BLaER1 treated with 17β-estradiol and CSF1 and Interleukin-3, amounts not matched to agents 10 nM and 100 nM (cell line): ENCODE measurements at regions not wholly inside any gene's neighbourhood (a gene's known extent, or its start where the extent isn't known, plus 50 kb on each side); places are given as distances from the start of the nearest gene placed in this dataset.
A peak's percentile ranks its signal among the peaks of the same experiment; 100 is the strongest.

Experiments
- H3K27ac ChIP-seq, 11 experiments: shearing (Covaris generic); formaldehyde crosslinking; 2 replicates each; pipeline ENCODE4 v1.8.1; 2022
- H3K27me3 ChIP-seq, 11 experiments: shearing (Covaris generic); formaldehyde crosslinking; 2 replicates each; pipeline ENCODE4 v1.8.1; 2022
- H3K36me3 ChIP-seq, 11 experiments: shearing (Covaris generic); formaldehyde crosslinking; 2 replicates each; pipeline ENCODE4 v1.8.1; 2022
- H3K4me1 ChIP-seq, 10 experiments: shearing (Covaris generic); formaldehyde crosslinking; 2 replicates each; pipeline ENCODE4 v1.8.1; 2022
- H3K4me2 ChIP-seq, 11 experiments: shearing (Covaris generic); formaldehyde crosslinking; 2 replicates each; pipeline ENCODE4 v1.8.1; 2022
- H3K4me3 ChIP-seq, 10 experiments: shearing (Covaris generic); formaldehyde crosslinking; 2 replicates each; pipeline ENCODE4 v1.8.1; 2022
- H3K9ac ChIP-seq, 11 experiments: shearing (Covaris generic); formaldehyde crosslinking; 2 replicates each; pipeline ENCODE4 v1.8.1; 2022
- H3K9me3 ChIP-seq, 11 experiments: shearing (Covaris generic); formaldehyde crosslinking; replicated peaks in 1 of 11; 2 replicates each; pipeline ENCODE4 v1.8.1; 2022
- H4K20me1 ChIP-seq, 11 experiments: shearing (Covaris generic); formaldehyde crosslinking; 2 replicates each; pipeline ENCODE4 v1.8.1; 2022
- Cebpa-rat ChIP-seq, 11 experiments: shearing (Covaris generic); IDR thresholded peaks; 2 replicates each; pipeline ENCODE4 v1.8.1; 2022

DNA sequence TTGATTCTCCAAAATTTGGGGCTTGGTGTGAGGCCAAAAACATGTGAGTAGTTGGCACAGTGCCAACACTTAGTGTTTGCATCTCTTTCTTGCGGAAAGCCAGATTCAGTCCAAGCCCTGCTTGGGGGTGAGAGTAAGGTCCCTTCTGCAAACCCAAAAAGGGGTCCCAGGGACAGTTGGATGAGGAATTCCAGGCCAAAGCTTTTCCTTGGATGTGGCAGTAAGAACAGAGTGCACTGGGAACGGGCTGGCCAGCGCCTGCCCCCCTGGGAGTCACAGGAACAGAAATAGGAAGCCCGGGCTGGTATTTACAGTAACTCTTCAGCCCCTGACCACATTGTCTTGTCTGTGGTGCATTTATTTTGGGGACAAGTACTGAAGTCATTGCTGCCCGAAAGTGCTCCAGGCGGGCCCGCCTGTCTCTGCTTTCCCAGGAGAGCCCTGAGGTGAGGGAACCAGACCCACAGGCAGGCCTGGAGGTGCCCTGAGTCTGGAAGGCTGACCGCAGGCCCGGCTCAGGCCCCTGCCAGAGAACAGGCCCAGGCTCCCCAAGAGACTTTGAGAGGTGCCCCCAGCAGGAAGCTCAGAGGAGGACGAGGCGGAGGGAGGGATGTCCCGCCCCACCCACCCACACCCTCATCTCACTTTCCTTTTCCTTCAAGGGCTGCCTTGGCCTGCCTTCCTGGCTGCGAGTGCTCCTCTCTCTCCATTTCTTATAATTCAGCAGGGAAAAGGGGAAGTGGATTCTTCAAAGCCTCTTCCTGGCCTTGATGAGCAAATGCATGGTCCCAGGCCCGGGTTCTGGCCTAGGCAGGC is 218.4 kb downstream of the MAFB start:
- H3K36me3 ChIP-seq = no peaks in the 10 kb centered on the region
- peak overlapping the region; percentile 49 to 94 (median 72) for H3K27ac ChIP-seq
- H3K4me3 ChIP-seq = peak overlapping the region in 6 of 10 experiments; percentile 5 to 45 (median 20); a peak in 6 of 20 replicates
- no peaks in the 10 kb centered on the region for H3K9me3 ChIP-seq
- H3K9ac ChIP-seq = peak overlapping the region; percentile 47 to 85 (median 65); a peak in 20 of 22 replicates
- peak overlapping the region; percentile 73 to 94 (median 88) for H3K4me2 ChIP-seq
- TF ChIP-seq Cebpa-rat (IDR thresholded peaks at IDR 0.05) = no peak
- H4K20me1 ChIP-seq = no peaks in the 10 kb centered on the region
- peaks cover 53 to 90% (median 62%) of the 10 kb centered on the region in 10 experiments for H3K4me1 ChIP-seq
- H3K27me3 ChIP-seq = no peaks in the 10 kb centered on the region

DNA sequence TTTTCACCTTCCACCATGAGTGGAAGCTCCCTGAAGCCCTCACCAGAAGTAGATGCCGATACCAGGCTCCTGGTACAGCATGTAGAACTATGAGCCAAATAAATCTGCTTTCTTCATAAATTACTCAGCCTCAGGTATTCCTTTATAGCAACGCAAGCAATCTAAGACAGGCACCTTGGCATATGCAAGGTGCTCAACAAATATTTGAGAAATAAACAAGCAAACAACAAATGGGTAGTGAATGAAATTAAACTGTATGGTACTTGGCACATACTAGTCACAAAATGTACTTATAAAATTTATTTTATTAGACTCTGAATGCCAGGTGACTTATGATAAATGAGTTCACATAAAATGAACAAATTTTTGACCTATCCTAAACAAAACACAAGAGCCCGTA is 220.3 kb downstream of the MAFB start:
- TF ChIP-seq Cebpa-rat (IDR thresholded peaks at IDR 0.05) = no peak

DNA sequence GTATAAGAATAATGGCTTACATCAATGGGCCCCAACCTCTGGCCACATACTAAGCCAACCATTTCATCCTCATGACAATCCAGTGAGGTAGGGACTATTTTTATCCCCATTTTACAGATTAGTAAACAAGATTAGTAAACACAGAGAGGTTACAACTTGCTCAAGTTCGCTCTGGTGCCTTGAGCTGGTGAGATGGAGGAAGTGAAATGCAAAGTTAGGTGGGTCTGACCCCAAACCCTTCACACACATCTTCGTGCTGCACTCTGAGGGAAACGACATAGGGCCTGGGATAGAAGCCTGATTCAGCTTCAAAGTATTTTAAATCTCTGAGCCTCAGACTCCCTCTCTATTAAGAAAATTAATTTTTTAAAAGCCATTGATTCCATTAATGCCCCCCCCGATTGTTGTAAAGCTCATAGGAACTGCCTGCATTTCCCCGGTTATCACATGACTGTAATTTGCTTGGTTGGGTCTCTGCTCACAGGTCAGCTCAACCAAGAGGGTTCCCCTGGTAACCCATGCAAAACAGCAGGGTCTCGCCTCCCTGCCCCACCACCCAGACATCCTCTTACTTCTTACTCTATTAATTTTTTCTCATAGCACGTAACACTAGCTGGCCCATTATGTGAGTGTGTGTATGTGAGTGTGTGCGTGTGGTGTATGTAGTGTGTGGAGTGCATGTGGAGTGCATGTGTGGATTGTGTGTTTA is 221.2 kb downstream of the MAFB start:
- Histone ChIP-seq H4K20me1 (no peaks in the 10 kb centered on the region), H3K4me1 (peaks cover 53 to 99% (median 64%) of the 10 kb centered on the region in 10 experiments), H3K4me2 (peak overlapping the region; percentile 65 to 85 (median 71)), H3K9me3 (no peaks in the 10 kb centered on the region), H3K9ac (no peak overlapping the region; a peak in 1 of 22 replicates), H3K27me3 (no peaks in the 10 kb centered on the region), H3K36me3 (no peaks in the 10 kb centered on the region), H3K4me3 (no peak overlapping the region), H3K27ac (peak overlapping the region; percentile 44 to 94 (median 60); a peak in 20 of 22 replicates)
- no peak for TF ChIP-seq Cebpa-rat (IDR thresholded peaks at IDR 0.05)

More for the DNA sequence above, 220.3 kb downstream of the MAFB start:
- Histone ChIP-seq H3K4me1 (peaks cover 53 to 99% (median 62%) of the 10 kb centered on the region in 10 experiments), H3K27me3 (no peaks in the 10 kb centered on the region), H3K4me2 (peak overlapping the region in 8 of 11 experiments; percentile 65 to 85 (median 72); a peak in 11 of 22 replicates), H3K36me3 (no peaks in the 10 kb centered on the region), H4K20me1 (no peaks in the 10 kb centered on the region), H3K4me3 (no peak overlapping the region), H3K9ac (no peak overlapping the region), H3K27ac (peak overlapping the region in 4 of 11 experiments; percentile 86 to 94 (median 92); a peak in 7 of 22 replicates), H3K9me3 (no peaks in the 10 kb centered on the region)

DNA sequence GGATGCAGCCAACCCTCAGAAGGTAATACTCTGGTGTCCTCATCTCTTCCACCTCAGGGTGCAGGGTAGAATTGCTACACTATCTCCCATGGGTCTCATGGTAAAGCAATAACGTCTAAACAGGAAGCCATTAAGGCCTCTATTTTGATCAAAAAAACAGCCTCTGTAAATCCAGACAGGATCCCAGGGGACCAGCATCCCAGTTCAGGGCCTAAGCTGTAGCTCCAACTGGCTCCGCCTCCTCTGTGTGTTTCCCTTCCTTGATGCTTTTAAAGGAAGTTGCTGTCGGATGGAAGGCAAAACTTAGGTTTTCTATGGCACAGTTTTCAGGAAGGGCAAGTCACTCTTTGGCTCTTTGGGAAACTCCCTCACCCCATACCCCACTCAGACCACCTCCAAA is 222.0 kb downstream of the MAFB start:
- peak overlapping the region in 1 of 11 experiments; percentile 5; a peak in 4 of 22 replicates for H3K9ac ChIP-seq
- H3K36me3 ChIP-seq = no peaks in the 10 kb centered on the region
- H3K4me1 ChIP-seq = peaks cover 47 to 99% (median 57%) of the 10 kb centered on the region in 10 experiments
- H4K20me1 ChIP-seq = no peaks in the 10 kb centered on the region
- peak overlapping the region; percentile 65 to 85 (median 71) for H3K4me2 ChIP-seq
- peak overlapping the region; percentile 44 to 94 (median 60); a peak in 21 of 22 replicates for H3K27ac ChIP-seq
- H3K4me3 ChIP-seq = 0 out of 20 replicates have a peak overlapping the region, but pooled peaks of 1 of the 10 experiments have one; percentile 5
- TF ChIP-seq Cebpa-rat (IDR thresholded peaks at IDR 0.05) = peak in 5 of 11 experiments; percentile 36 to 85 (median 74); a peak in 8 of 22 replicates
- H3K9me3 ChIP-seq = no peaks in the 10 kb centered on the region
- no peaks in the 10 kb centered on the region for H3K27me3 ChIP-seq

DNA sequence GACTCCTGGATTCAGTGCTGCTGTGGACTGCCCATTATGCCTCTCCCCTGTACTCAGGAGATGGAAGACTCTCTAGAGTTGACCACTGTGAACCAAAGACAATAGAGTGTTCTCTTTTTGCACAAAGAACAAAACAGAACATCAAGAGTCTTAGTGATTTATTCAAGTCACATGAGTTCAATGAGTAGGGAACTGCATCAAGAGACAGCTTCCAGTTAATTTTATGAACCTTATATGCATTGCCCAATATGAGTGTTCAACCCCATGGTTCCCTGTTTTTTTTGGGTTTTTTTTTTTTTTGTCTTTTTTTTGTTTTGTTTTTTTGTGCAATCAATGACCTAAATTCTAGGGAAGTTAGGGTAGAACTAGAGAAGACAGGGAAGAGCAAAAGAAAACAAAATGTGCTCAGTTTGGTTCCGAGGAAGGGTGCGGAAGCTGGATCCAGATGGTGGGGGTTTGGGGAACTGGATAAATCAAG is 224.3 kb downstream of the MAFB start:
- peak in 1 of 11 experiments; percentile 52; a peak in 1 of 22 replicates for TF ChIP-seq Cebpa-rat (IDR thresholded peaks at IDR 0.05)
- Histone ChIP-seq H3K4me2 (peak overlapping the region in 3 of 11 experiments; percentile 19 to 85 (median 71); a peak in 6 of 22 replicates), H4K20me1 (no peaks in the 10 kb centered on the region), H3K27me3 (no peaks in the 10 kb centered on the region), H3K4me1 (peaks cover 25 to 88% (median 34%) of the 10 kb centered on the region in 10 experiments), H3K27ac (peak overlapping the region in 3 of 11 experiments; percentile 39 to 93 (median 88); a peak in 6 of 22 replicates), H3K4me3 (no peak overlapping the region), H3K9me3 (peaks cover 0 to under 1% (median 0%) of the 10 kb centered on the region in 11 experiments; a peak in 1 of 22 replicates), H3K9ac (peak overlapping the region in 2 of 11 experiments; percentile 65 to 74; a peak in 4 of 22 replicates), H3K36me3 (no peaks in the 10 kb centered on the region)

DNA sequence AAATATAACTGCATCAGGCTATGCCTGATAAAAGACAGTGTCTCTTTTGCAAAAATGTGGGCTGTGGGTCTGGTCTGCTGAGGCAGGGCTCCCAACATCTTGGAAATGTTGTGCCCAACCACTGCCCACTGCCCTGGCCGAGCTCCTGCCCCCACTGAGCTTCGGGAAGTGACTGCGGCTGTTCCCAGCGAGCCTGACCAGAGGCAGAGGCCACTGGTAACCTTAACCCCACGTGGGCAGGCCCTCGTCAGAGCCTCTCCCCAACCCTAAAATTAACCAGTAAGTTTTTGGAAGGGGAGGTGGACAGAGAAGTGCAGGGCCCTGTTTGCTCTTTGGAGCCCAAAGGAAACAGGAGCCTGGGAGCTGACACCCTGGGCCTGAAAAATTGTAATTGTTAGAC is 225.9 kb downstream of the MAFB start:
- Histone ChIP-seq H3K9ac (peak overlapping the region in 2 of 11 experiments; percentile 63 to 67; a peak in 4 of 22 replicates), H3K27ac (peak overlapping the region in 4 of 11 experiments; percentile 36 to 93 (median 70); a peak in 7 of 22 replicates), H4K20me1 (no peaks in the 10 kb centered on the region), H3K4me2 (peak overlapping the region in 3 of 11 experiments; percentile 60 to 85 (median 71); a peak in 6 of 22 replicates), H3K36me3 (no peaks in the 10 kb centered on the region), H3K9me3 (peaks cover 0 to 4% (median 0%) of the 10 kb centered on the region in 11 experiments; a peak in 1 of 22 replicates), H3K4me1 (peaks cover 21 to 72% (median 22%) of the 10 kb centered on the region in 10 experiments), H3K4me3 (no peak overlapping the region), H3K27me3 (no peaks in the 10 kb centered on the region)
- no peak for TF ChIP-seq Cebpa-rat (IDR thresholded peaks at IDR 0.05)

DNA sequence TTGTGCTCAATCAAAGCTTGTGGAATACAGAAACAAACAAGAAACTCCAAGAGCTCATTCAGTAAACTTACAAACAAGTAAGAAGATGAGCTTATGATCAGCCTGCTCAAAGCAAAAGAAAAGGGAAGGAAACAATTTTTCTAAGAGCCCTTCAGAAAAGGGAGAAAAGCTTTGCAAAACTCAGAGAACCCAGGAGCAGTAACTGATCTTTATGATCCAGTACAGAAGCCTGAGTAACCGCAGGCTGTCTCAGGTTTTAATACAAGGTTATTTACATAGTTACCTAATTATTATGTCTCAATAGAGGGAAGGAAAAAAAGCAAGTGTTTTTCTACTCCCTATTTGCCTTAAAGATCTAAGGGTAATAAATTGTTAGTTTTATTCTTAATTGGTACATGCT is 226.5 kb downstream of the MAFB start:
- Histone ChIP-seq H3K27me3 (no peaks in the 10 kb centered on the region), H3K9me3 (peaks cover 0 to 4% (median 0%) of the 10 kb centered on the region in 11 experiments; a peak in 1 of 22 replicates), H3K4me2 (peak overlapping the region in 3 of 11 experiments; percentile 60 to 85 (median 71); a peak in 5 of 22 replicates), H3K4me3 (no peak overlapping the region), H3K9ac (peak overlapping the region in 3 of 11 experiments; percentile 2 to 67 (median 63); a peak in 4 of 22 replicates), H3K27ac (peak overlapping the region in 4 of 11 experiments; percentile 4 to 93 (median 70); a peak in 6 of 22 replicates), H4K20me1 (no peaks in the 10 kb centered on the region), H3K4me1 (peaks cover 15 to 66% (median 16%) of the 10 kb centered on the region in 10 experiments), H3K36me3 (no peaks in the 10 kb centered on the region)
- no peak for TF ChIP-seq Cebpa-rat (IDR thresholded peaks at IDR 0.05)

DNA sequence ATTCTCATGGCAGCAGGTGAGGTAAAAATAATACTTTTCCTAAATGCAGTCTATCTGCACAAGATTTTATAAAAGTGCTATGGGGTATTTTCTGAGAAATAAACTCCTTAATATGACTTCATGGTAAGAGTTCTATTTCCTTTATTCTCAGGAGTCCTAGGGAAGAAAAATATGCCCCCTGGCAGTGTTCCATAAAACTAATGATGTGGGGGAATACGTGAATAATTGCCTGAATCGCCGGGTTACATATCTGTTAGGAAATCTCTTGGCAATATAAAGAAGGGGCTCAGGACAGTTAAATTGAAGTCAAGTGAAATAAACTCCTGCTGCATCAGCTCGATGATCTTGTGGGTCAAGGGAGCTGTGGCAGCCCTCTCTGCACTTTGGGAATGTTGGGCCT is 229.7 kb downstream of the MAFB start:
- no peak overlapping the region for H3K27ac ChIP-seq
- no peak overlapping the region for H3K4me2 ChIP-seq
- no peaks in the 10 kb centered on the region for H4K20me1 ChIP-seq
- H3K9me3 ChIP-seq = peaks cover 0 to 4% (median 0%) of the 10 kb centered on the region in 11 experiments; a peak in 1 of 22 replicates
- H3K36me3 ChIP-seq = no peaks in the 10 kb centered on the region
- H3K4me1 ChIP-seq = peaks cover 0 to 48% (median 0%) of the 10 kb centered on the region in 10 experiments; a peak in 7 of 20 replicates
- no peaks in the 10 kb centered on the region for H3K27me3 ChIP-seq
- TF ChIP-seq Cebpa-rat (IDR thresholded peaks at IDR 0.05) = no peak
- H3K4me3 ChIP-seq = no peak overlapping the region
- no peak overlapping the region for H3K9ac ChIP-seq
